ENCODE measurements at regions not wholly inside any gene's neighbourhood (a gene's known extent, or its start where the extent isn't known, plus 50 kb on each side); places are given as distances from the start of the nearest gene placed in this dataset.

GRCh38 chr21:16625491-16625890 lies 887.4 kb upstream of the CXADR start:
- TF ChIP-seq POLR2AphosphoS5 (IDR thresholded peaks at IDR 0.05) (no peak), CTCF (IDR thresholded peaks at IDR 0.05) (no peak), POLR2A (IDR thresholded peaks at IDR 0.05) (no peak)

Measured in suprapubic skin (tissue), 4 donors.